Ishikawa (cell line): ENCODE measurements at regions not wholly inside any gene's neighbourhood (a gene's known extent, or its start where the extent isn't known, plus 50 kb on each side); places are given as distances from the start of the nearest gene placed in this dataset.
A peak's percentile ranks its signal among the peaks of the same experiment; 100 is the strongest.

Experiments used
- CEBPB ChIP-seq: IDR thresholded peaks from 2 replicates; pipeline ENCODE4 v1.6.1; 2012
- CREB1 ChIP-seq: IDR thresholded peaks from 2 replicates; pipeline ENCODE4 v1.6.1; 2012; ENCODE audit warnings: low read depth
- EGR1 ChIP-seq: IDR thresholded peaks from 2 replicates; pipeline ENCODE4 v1.6.1; 2012
- EP300 ChIP-seq: IDR thresholded peaks from 2 replicates; pipeline ENCODE4 v1.6.1; 2012; ENCODE audit warnings: borderline replicate concordance
- FOXM1 ChIP-seq: IDR thresholded peaks from 2 replicates; pipeline ENCODE4 v1.6.1; 2012; ENCODE audit warnings: low read depth, borderline replicate concordance
- NFIC ChIP-seq: IDR thresholded peaks from 2 replicates; pipeline ENCODE4 v1.6.1; 2012
- RAD21 ChIP-seq: IDR thresholded peaks from 2 replicates; pipeline ENCODE4 v1.6.1; 2012; ENCODE audit warnings: low read depth
- REST ChIP-seq: IDR thresholded peaks from 2 replicates; pipeline ENCODE4 v1.6.1; 2012; ENCODE audit warnings: low read depth, mild to moderate bottlenecking
- TAF1 ChIP-seq: IDR thresholded peaks from 2 replicates; pipeline ENCODE4 v1.6.1; 2012; ENCODE audit warnings: low read depth, mild to moderate bottlenecking
- TEAD4 ChIP-seq: IDR thresholded peaks from 2 replicates; pipeline ENCODE4 v1.6.1; 2012
- USF1 ChIP-seq: IDR thresholded peaks from 2 replicates; pipeline ENCODE4 v1.6.1; 2012
- YY1 ChIP-seq: IDR thresholded peaks from 2 replicates; pipeline ENCODE4 v1.6.1; 2012; ENCODE audit warnings: low read depth
- ZBTB7A ChIP-seq: IDR thresholded peaks from 2 replicates; pipeline ENCODE4 v1.6.1; 2012; ENCODE audit warnings: low read depth
- TF ChIP-seq, protein P1 (sequence below): IDR thresholded peaks from 2 replicates; pipeline ENCODE4 v1.6.1; 2012

- TF ChIP-seq NFIC, result no peak
- no peak for TF ChIP-seq ZBTB7A
- TF ChIP-seq EGR1, result no peak
- no peak for TF ChIP-seq TEAD4
- TF ChIP-seq CEBPB, result no peak
Observed at GRCh38 chr4:119733431-119733830, 104.8 kb upstream of the PDE5A start.

DNA sequence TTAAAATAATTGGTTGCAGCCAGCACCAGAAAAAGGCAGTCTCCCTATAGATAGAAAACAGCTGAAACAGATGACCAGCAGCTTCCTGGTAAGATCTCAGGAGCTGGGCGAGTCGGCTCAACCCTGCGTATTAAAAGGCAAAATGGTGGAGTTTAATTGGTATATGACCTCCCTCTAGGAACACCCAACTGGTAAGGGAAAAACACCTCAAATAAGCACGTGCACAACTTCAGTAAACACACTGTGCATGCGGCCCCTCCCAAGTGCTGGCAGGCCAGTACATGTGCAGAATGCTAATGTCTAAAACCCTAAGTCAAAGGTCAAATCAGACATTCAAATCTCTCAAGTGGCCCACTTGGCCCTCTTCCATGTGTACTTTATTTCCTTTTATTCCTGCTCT lies 103.2 kb upstream of the PDE5A start:
- TF ChIP-seq USF1 (no peak), TEAD4 (no peak), FOXM1 (no peak), RAD21 (no peak), REST (no peak), NFIC (no peak), EP300 (no peak), ZBTB7A (no peak)
- TF ChIP-seq, protein P1, sequence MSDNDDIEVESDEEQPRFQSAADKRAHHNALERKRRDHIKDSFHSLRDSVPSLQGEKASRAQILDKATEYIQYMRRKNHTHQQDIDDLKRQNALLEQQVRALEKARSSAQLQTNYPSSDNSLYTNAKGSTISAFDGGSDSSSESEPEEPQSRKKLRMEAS, result no peak

- TF ChIP-seq CREB1 (no peak), TEAD4 (0 out of 2 replicates have a peak, but pooled peaks have one; percentile 21), EGR1 (no peak), NFIC (no peak), EP300 (no peak), TAF1 (no peak)
Observed at GRCh38 chr4:119731146-119731742, 102.6 kb upstream of the PDE5A start.

DNA sequence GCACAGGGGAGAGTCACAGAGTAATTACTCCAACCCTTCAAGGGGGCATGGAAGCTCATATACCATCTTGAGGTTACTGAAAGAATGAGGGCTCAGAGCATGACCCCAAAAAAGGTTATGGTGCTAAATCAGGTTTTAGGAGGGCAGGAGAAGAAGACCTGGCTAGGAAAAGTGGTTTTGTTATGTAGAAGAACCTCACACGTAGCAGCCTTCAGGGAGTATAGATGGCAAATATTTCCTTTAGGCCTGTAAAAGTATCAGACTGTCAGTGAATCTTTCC lies 102.0 kb upstream of the PDE5A start:
- TF ChIP-seq EP300, result no peak

DNA sequence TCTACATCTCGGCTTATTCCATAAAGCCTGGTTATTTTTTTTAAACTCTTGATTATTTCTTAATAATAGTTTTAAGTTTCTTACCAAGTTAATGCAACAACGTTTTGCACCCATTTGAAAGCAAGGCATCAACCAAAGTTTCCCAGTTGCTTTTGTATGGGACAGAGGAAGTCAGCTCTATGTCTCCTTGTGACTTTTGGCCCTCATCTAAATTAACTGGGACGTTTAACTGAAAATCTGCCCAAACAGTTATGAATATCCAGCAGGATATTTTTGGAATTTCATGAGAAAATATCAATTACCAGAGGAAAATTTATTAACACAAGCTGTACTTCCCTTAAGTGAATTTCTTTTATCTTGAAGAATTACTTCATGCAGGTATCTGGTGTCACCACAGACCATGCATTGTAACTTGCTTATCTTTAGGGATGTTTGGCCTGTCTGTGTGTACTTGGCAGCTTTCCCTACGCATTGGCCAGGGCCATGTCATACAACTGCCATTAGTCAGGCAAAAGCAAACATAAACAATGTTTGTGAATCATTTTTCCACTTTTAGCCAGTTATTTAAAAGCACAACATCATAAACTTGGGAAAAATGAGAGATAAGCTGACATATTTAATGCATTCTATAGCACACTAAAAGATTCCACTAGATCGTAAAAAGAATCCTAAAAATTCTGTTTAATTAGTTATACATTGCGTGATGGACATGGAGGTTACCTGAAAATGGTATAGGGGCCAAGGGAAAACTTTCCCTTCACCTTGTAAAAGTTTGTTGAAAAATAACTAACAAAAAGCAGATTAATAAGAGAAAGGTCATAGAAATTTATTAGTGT lies 101.4 kb upstream of the PDE5A start:
- TF ChIP-seq, protein P1, result no peak
- TF ChIP-seq TAF1 (no peak), REST (no peak), CREB1 (no peak), TEAD4 (no peak), ZBTB7A (no peak), YY1 (no peak), NFIC (no peak)

- TF ChIP-seq NFIC, result peak; percentile 43
- no peak for TF ChIP-seq CREB1
- TF ChIP-seq CEBPB, result no peak
- TF ChIP-seq YY1, result no peak
- no peak for TF ChIP-seq REST
- TF ChIP-seq TAF1, result no peak
Observed at GRCh38 chr4:119728692-119729593, 100.3 kb upstream of the PDE5A start.
